GM12878 (cell line): ENCODE measurements at regions not wholly inside any gene's neighbourhood (a gene's known extent, or its start where the extent isn't known, plus 50 kb on each side); places are given as distances from the start of the nearest gene placed in this dataset.

ENCODE experiments used
- HCFC1 ChIP-seq: fragments of 150-350 bp; IDR thresholded peaks from 2 replicates; pipeline ENCODE4 v1.6.1; 2014; ENCODE audit warnings: low read length
- NFIC ChIP-seq: IDR thresholded peaks from 2 replicates; pipeline ENCODE4 v1.6.1; 2012; ENCODE audit warnings: low read depth, mild to moderate bottlenecking, inconsistent platforms, low read length, moderate library complexity
- NKRF ChIP-seq: fragments of 450-650 bp; conservative IDR thresholded peaks from 2 replicates; pipeline ENCODE4 v1.6.1; 2017; ENCODE audit warnings: mild to moderate bottlenecking, moderate library complexity
- REST ChIP-seq: IDR thresholded peaks from 2 replicates; pipeline ENCODE4 v1.6.1; 2012; ENCODE audit warnings: mild to moderate bottlenecking, low read depth, low read length
- RUNX3 ChIP-seq: IDR thresholded peaks from 2 replicates; pipeline ENCODE4 v1.6.1; 2012; ENCODE audit warnings: low read length, inconsistent platforms
- SIN3A ChIP-seq: IDR thresholded peaks from 2 replicates; pipeline ENCODE4 v1.6.1; 2012; ENCODE audit warnings: low read depth, low read length, improper control_type of control experiment
- USF1 ChIP-seq: IDR thresholded peaks from 2 replicates; pipeline ENCODE4 v1.6.1; 2011; ENCODE audit warnings: borderline replicate concordance, low read depth, mild to moderate bottlenecking, moderate library complexity, mixed read lengths, low read length; ENCODE audit not compliant: insufficient read depth; ENCODE audit errors: extremely low read length
- ZNF217 ChIP-seq: fragments of 450-650 bp; IDR thresholded peaks from 2 replicates; pipeline ENCODE4 v1.6.1; 2017; ENCODE audit warnings: antibody characterized with exemption, mild to moderate bottlenecking

GRCh38 chr2:139574371-139574770, 794.2 kb upstream of the NXPH2 start (continued):
- no peak for TF ChIP-seq ZNF217
- TF ChIP-seq REST: no peak
- TF ChIP-seq NKRF: no peak
- no peak for TF ChIP-seq USF1
- no peak for TF ChIP-seq SIN3A
- TF ChIP-seq HCFC1: no peak
- no peak for TF ChIP-seq NFIC
- TF ChIP-seq RUNX3: no peak
